ENCODE measurements at regions not wholly inside any gene's neighbourhood (a gene's known extent, or its start where the extent isn't known, plus 50 kb on each side); places are given as distances from the start of the nearest gene placed in this dataset.
"Not testable (repeated sequence)": the region's sequence is repeated elsewhere in the genome, so short reads cannot be mapped to it uniquely, and the experiment has no call there.

- no peak for DNase-seq (ENCODE audit: low read depth)
Measured at GRCh38 chr4:97374526-97374925, 768.8 kb downstream of the STPG2 start.

- no peak for DNase-seq (ENCODE audit: low read depth)
Measured at GRCh38 chr4:97386969-97387368, 756.3 kb downstream of the STPG2 start.

GRCh38 chr4:97394653-97395052, 748.6 kb downstream of the STPG2 start:
- no peak for DNase-seq (ENCODE audit: low read depth)

- no peak for DNase-seq (ENCODE audit: low read depth)
Measured at GRCh38 chr4:97396097-97396496, 747.2 kb downstream of the STPG2 start.

GRCh38 chr4:97396605-97397004, 746.7 kb downstream of the STPG2 start:
- no peak for DNase-seq (ENCODE audit: low read depth)

GRCh38 chr4:97404876-97405523, 738.3 kb downstream of the STPG2 start:
- no peak for DNase-seq (ENCODE audit: low read depth)

- no peak for DNase-seq (ENCODE audit: low read depth)
Measured at GRCh38 chr4:97411356-97411755, 731.9 kb downstream of the STPG2 start.

GRCh38 chr4:97412331-97412730, 730.9 kb downstream of the STPG2 start:
- DNase-seq (ENCODE audit: low read depth), result no peak

GRCh38 chr4:97414161-97414560, 729.1 kb downstream of the STPG2 start:
- DNase-seq (ENCODE audit: low read depth), result no peak

- no peak for DNase-seq (ENCODE audit: low read depth)
Measured at GRCh38 chr4:97432551-97432950, 710.7 kb downstream of the STPG2 start.

- not testable (repeated sequence) for DNase-seq (ENCODE audit: low read depth)
Measured at GRCh38 chr4:97437998-97438705, 705.1 kb downstream of the STPG2 start.

- DNase-seq (ENCODE audit: low read depth), result no peak
Measured at GRCh38 chr4:97453186-97453585, 690.1 kb downstream of the STPG2 start.

GRCh38 chr4:97457253-97457652, 686.0 kb downstream of the STPG2 start:
- DNase-seq (ENCODE audit: low read depth), result no peak

GRCh38 chr4:97468272-97468671, 675.0 kb downstream of the STPG2 start:
- DNase-seq (ENCODE audit: low read depth), result no peak

- DNase-seq (ENCODE audit: low read depth), result no peak
Measured at GRCh38 chr4:97475621-97476020, 667.7 kb downstream of the STPG2 start.

GRCh38 chr4:97477974-97478373, 665.3 kb downstream of the STPG2 start:
- no peak for DNase-seq (ENCODE audit: low read depth)

- DNase-seq (ENCODE audit: low read depth), result no peak
Measured at GRCh38 chr4:97479388-97479787, 663.9 kb downstream of the STPG2 start.

- DNase-seq (ENCODE audit: low read depth), result no peak
Measured at GRCh38 chr4:97491856-97492255, 651.4 kb downstream of the STPG2 start.

- DNase-seq (ENCODE audit: low read depth), result no peak
Measured at GRCh38 chr4:97493815-97494518, 649.3 kb downstream of the STPG2 start.

GRCh38 chr4:97496298-97496873, 646.9 kb downstream of the STPG2 start:
- DNase-seq (ENCODE audit: low read depth), result no peak

- DNase-seq (ENCODE audit: low read depth), result no peak
Measured at GRCh38 chr4:97498875-97499274, 644.4 kb downstream of the STPG2 start.

GRCh38 chr4:97500423-97500822, 642.9 kb downstream of the STPG2 start:
- DNase-seq (ENCODE audit: low read depth), result no peak

- DNase-seq (ENCODE audit: low read depth), result no peak
Measured at GRCh38 chr4:97504713-97505112, 638.6 kb downstream of the STPG2 start.

All from RPMI7951 (cell line).